HCT116 (cell line): ENCODE measurements at regions not wholly inside any gene's neighbourhood (a gene's known extent, or its start where the extent isn't known, plus 50 kb on each side); places are given as distances from the start of the nearest gene placed in this dataset.

Source experiments
- ATAC-seq: fragments of 200-7000 bp; cut with Tn5 transposase; 2 replicates; pipeline ENCODE4 v1.9.1; 2020; ENCODE audit warnings: mild to moderate bottlenecking, moderate library complexity
- BruUV-seq: library from RNA; stranded (reverse); fragments of 400-500 nt; replicated peaks from 2 replicates; lab custom pipeline; 2021; lab: Mats Ljungman, UMichigan
- CTCF ChIA-PET: fragments of 300-600 bp; sonication (Branson Sonifier 250); formaldehyde crosslinking; loops from one replicate; lab custom pipeline; 2021; ENCODE audit warnings: antibody characterized with exemption; lab: Charles Lee
- POLR2A ChIA-PET: fragments of 300-600, 350-600 bp; sonication (Branson Sonifier 250); formaldehyde crosslinking; loops from one replicate; lab custom pipeline; 2021; ENCODE audit warnings: antibody characterized with exemption; lab: Charles Lee
- RAD21 ChIA-PET, 2 experiments: fragments of 300-600 bp; sonication (Branson Sonifier 250); formaldehyde crosslinking; loops; one replicate each; lab custom pipeline; 2023; ENCODE audit warnings: low total read pairs in 2 of 2; ENCODE audit not compliant: uncharacterized antibody in 2 of 2, unreplicated experiment in 2 of 2, low non-redundant PET in 1 of 2; lab: Charles Lee
- DNase-seq: peaks from one replicate; pipeline ENCODE4 v3.0.0-alpha.2; 2010; ENCODE audit warnings: low read depth, low spot score
- H2AFZ ChIP-seq: fragments of 200-600 bp; shearing (Covaris generic), sonication (generic); 2 replicates; pipeline ENCODE4 v1.6.1; 2017; ENCODE audit warnings: low read depth, mixed run types, mixed read lengths, antibody characterized with exemption, low read length; ENCODE audit not compliant: poor library complexity, severe bottlenecking
- H3K27ac ChIP-seq: 2 replicates; pipeline ENCODE4 v1.5.1; 2012; ENCODE audit warnings: low read depth, low read length
- H3K27me3 ChIP-seq: fragments of 200-600 bp; sonication (generic); 2 replicates; pipeline ENCODE4 v1.6.1; 2016; ENCODE audit warnings: mixed run types, low read length, mixed read lengths; ENCODE audit not compliant: insufficient read depth
- H3K36me3 ChIP-seq, 2 experiments: fragments of 200-500 bp in 1 of 2; fragments of 200-600 bp in 1 of 2; sonication (Bioruptor generic) in 1 of 2; sonication (generic) in 1 of 2; 2 replicates each; pipeline versions ENCODE4 v1.5.1 to v1.6.1; 2014 to 2016; ENCODE audit warnings: low read length in 2 of 2, inconsistent platforms in 1 of 2, mixed read lengths in 1 of 2, mixed run types in 1 of 2; ENCODE audit not compliant: insufficient read depth in 2 of 2, control insufficient read depth in 1 of 2
- H3K4me1 ChIP-seq, 2 experiments: fragments of 200-600 bp in 1 of 2; sonication (generic) in 1 of 2; 2 replicates each; pipeline versions ENCODE4 v1.5.1 to v1.6.1; 2012 to 2017; ENCODE audit warnings: low read length in 2 of 2, inconsistent platforms in 1 of 2, mild to moderate bottlenecking in 1 of 2, mixed read lengths in 1 of 2, mixed run types in 1 of 2, moderate library complexity in 1 of 2; ENCODE audit not compliant: insufficient read depth in 2 of 2, control insufficient read depth in 1 of 2
- H3K4me2 ChIP-seq: fragments of 200-600 bp; sonication (generic); 2 replicates; pipeline ENCODE4 v1.6.1; 2017; ENCODE audit warnings: mixed run types, low read length, mixed read lengths
- H3K4me3 ChIP-seq, 2 experiments: fragments of 200-600 bp in 1 of 2; sonication (generic) in 1 of 2; replicated peaks in 1 of 2; 2 replicates each; pipeline ENCODE4 v1.5.1; 2011 to 2016; ENCODE audit warnings: low read length in 2 of 2, control low read depth in 1 of 2, low read depth in 1 of 2, mild to moderate bottlenecking in 1 of 2, mixed read lengths in 1 of 2, mixed run types in 1 of 2
- H3K79me2 ChIP-seq: fragments of 200-600 bp; sonication (generic); 2 replicates; pipeline ENCODE4 v1.6.1; 2017; ENCODE audit warnings: mild to moderate bottlenecking, mixed run types, low read length, moderate library complexity, mixed read lengths; ENCODE audit not compliant: insufficient read depth
- H3K9ac ChIP-seq: fragments of 200-600 bp; sonication (generic); 2 replicates; pipeline ENCODE4 v1.6.1; 2016; ENCODE audit warnings: low read length, mixed read lengths
- H3K9me2 ChIP-seq: fragments of 200-600 bp; sonication (generic), shearing (Covaris generic); 2 replicates; pipeline ENCODE4 v1.6.1; 2017; ENCODE audit warnings: mixed run types, mild to moderate bottlenecking, moderate library complexity; ENCODE audit not compliant: insufficient read depth
- H3K9me3 ChIP-seq, 2 experiments: fragments of 200-500 bp in 1 of 2; fragments of 200-600 bp in 1 of 2; sonication (Bioruptor generic) in 1 of 2; sonication (generic) in 1 of 2; 2 replicates each; pipeline ENCODE4 v1.6.1; 2014 to 2017; ENCODE audit warnings: low read length in 2 of 2, mixed read lengths in 2 of 2, inconsistent platforms in 1 of 2, low read depth in 1 of 2, mild to moderate bottlenecking in 1 of 2, mixed run types in 1 of 2, moderate library complexity in 1 of 2; ENCODE audit not compliant: control insufficient read depth in 1 of 2, insufficient read depth in 1 of 2
- H4K20me1 ChIP-seq: fragments of 200-600 bp; sonication (generic), shearing (Covaris generic); 2 replicates; pipeline ENCODE4 v1.6.1; 2017; ENCODE audit warnings: mixed run types, mild to moderate bottlenecking, moderate library complexity; ENCODE audit not compliant: insufficient read depth
- ATF3 ChIP-seq: IDR thresholded peaks from 2 replicates; pipeline ENCODE4 v1.6.1; 2012
- CBX3 ChIP-seq: IDR thresholded peaks from 2 replicates; pipeline ENCODE4 v1.6.1; 2012; ENCODE audit warnings: low read depth
- CEBPB ChIP-seq: IDR thresholded peaks from 2 replicates; pipeline ENCODE4 v1.6.1; 2012; ENCODE audit warnings: low read depth
- CTCF ChIP-seq, 3 experiments: fragments of 200-600 bp in 1 of 3; sonication (generic) in 1 of 3; IDR thresholded peaks in 2 of 3; conservative IDR thresholded peaks in 1 of 3; 2 replicates each; pipeline ENCODE4 v1.5.1; 2012 to 2017; ENCODE audit warnings: low read depth in 2 of 3, low read length in 2 of 3, antibody characterized with exemption in 1 of 3, borderline replicate concordance in 1 of 3, control low read depth in 1 of 3, mild to moderate bottlenecking in 1 of 3, mixed read lengths in 1 of 3, mixed run types in 1 of 3, moderate library complexity in 1 of 3; ENCODE audit not compliant: insufficient read depth in 1 of 3
- ELF1 ChIP-seq: IDR thresholded peaks from 2 replicates; pipeline ENCODE4 v1.6.1; 2012; ENCODE audit warnings: low read depth, borderline replicate concordance
- EZH2 ChIP-seq: fragments of 200-600 bp; sonication (generic); IDR thresholded peaks from 2 replicates; pipeline ENCODE4 v1.6.1; 2017; ENCODE audit warnings: antibody characterized with exemption, mixed run types
- EZH2phosphoT487 ChIP-seq: fragments of 200-600 bp; IDR thresholded peaks from 2 replicates; pipeline ENCODE4 v1.6.1; 2018; ENCODE audit warnings: antibody characterized with exemption, borderline replicate concordance
- JUND ChIP-seq: IDR thresholded peaks from 2 replicates; pipeline ENCODE4 v1.6.1; 2012
- REST ChIP-seq: IDR thresholded peaks from 2 replicates; pipeline ENCODE4 v1.6.1; 2012; ENCODE audit warnings: low read depth
- SIN3A ChIP-seq: IDR thresholded peaks from 2 replicates; pipeline ENCODE4 v1.6.1; 2012; ENCODE audit warnings: low read depth
- SP1 ChIP-seq: IDR thresholded peaks from 2 replicates; pipeline ENCODE4 v1.6.1; 2012; ENCODE audit warnings: low read depth
- SRF ChIP-seq: IDR thresholded peaks from 2 replicates; pipeline ENCODE4 v1.6.1; 2012; ENCODE audit warnings: low read depth
- TCF7L2 ChIP-seq: IDR thresholded peaks from 2 replicates; pipeline ENCODE4 v1.7.0; 2011; ENCODE audit warnings: borderline replicate concordance, inconsistent platforms; ENCODE audit not compliant: insufficient read depth, insufficient read length; ENCODE audit errors: extremely low read depth
- YY1 ChIP-seq: IDR thresholded peaks from 2 replicates; pipeline ENCODE4 v1.6.1; 2011; ENCODE audit warnings: low read length, low read depth, moderate library complexity, mild to moderate bottlenecking; ENCODE audit not compliant: insufficient replicate concordance; ENCODE audit errors: extremely low read depth
- ZFX ChIP-seq: fragments of 450-650 bp; IDR thresholded peaks from 2 replicates; pipeline ENCODE4 v1.6.1; 2017
- ZNF274 ChIP-seq: fragments of 200-500 bp; sonication (Bioruptor generic); IDR thresholded peaks from 2 replicates; pipeline ENCODE4 v1.6.1; 2014; ENCODE audit warnings: mild to moderate bottlenecking, low read depth, low read length, inconsistent platforms
- intact Hi-C: fragments of 100-400 bp; cut with micrococcal nuclease; formaldehyde crosslinking; loops from 2 replicates; pipeline ENCODE4 v1.10.0; 2022
- TF ChIP-seq, protein P1 (sequence below): IDR thresholded peaks from 2 replicates; pipeline ENCODE4 v1.6.1; 2012

DNA sequence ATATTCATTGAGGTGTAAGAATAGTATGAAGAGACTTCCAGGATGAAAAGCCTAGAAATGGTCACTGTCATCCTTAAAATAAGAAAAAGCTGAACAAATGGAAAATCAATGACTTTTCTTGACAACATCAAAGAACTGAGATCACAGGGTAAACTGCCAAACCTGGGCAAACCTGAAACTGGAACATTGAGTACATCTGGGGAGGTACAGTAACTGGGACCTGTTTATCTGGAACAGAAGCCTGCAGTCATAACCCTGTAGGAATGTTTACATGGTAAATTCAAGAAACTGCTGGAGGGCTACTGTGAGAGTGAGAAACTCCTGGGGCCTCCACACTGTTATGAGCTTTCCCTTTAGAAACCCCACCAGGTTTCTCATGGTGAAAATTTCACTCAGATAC, 130.1 kb upstream of the PIRT start (continued):
- TF ChIP-seq REST: no peak
- TF ChIP-seq, protein P1, sequence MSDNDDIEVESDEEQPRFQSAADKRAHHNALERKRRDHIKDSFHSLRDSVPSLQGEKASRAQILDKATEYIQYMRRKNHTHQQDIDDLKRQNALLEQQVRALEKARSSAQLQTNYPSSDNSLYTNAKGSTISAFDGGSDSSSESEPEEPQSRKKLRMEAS: no peak
- no peak for TF ChIP-seq EZH2phosphoT487
- TF ChIP-seq ATF3: no peak
- no peak for TF ChIP-seq CBX3

DNA sequence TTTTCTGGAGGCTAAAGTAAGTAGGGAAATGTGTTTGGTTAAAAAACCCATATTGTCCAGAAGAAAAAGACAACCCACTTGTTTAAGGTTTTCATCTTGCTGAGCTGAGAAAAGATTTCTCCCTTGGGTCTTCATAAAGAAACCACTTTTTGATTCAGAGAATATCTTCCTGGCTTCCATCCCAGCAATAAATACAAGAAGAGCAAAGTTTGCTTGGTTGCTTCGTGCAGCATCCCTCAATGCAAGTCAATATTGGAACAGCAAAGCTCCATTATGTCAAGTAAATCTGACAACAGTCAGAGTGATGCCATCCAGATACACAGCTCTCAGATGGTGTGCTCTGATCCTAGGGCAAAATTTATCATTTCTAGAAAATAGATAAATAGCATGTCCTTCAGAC, 118.9 kb upstream of the PIRT start:
- ATAC-seq (no peak), DNase-seq (no peak)
- CTCF ChIA-PET: no interaction called here
- Histone ChIP-seq H3K9ac (no peak overlapping the region), H2AFZ (no peak overlapping the region), H3K79me2 (no peaks in the 10 kb centered on the region), H3K4me1 (no peaks in the 10 kb centered on the region), H3K9me2 (no peaks in the 10 kb centered on the region), H3K27me3 (no peaks in the 10 kb centered on the region), H4K20me1 (no peaks in the 10 kb centered on the region), H3K9me3 (no peaks in the 10 kb centered on the region), H3K36me3 (no peaks in the 10 kb centered on the region), H3K4me2 (no peak overlapping the region), H3K4me3 (no peak overlapping the region), H3K27ac (no peak overlapping the region)
- BruUV-seq: no TSS peak
- intact Hi-C loops: no loop called here
- TF ChIP-seq YY1 (no peak), CTCF (IDR thresholded peaks at IDR 0.05 in 2 of 3, conservative IDR thresholded peaks at IDR 0.05 in 1 of 3; ENCODE audit: borderline replicate concordance in 1 of 3, insufficient read depth in 1 of 3, low read depth in 2 of 3, low read length in 2 of 3) (no peak), ELF1 (no peak), SIN3A (no peak), SP1 (no peak), TCF7L2 (no peak), SRF (no peak), ATF3 (no peak), EZH2 (no peak), ZNF274 (no peak), JUND (no peak), CEBPB (no peak), ZFX (no peak), EZH2phosphoT487 (no peak)
- RAD21 ChIA-PET: no interaction called here
- POLR2A ChIA-PET: no interaction called here
